T-helper 2 cell treated with Interferon-gamma antibody and Interleukin-4, amounts not matched to agents 5 μg/mL and 100 μg/mL, for 36 hours (primary cell): ENCODE measurements at regions not wholly inside any gene's neighbourhood (a gene's known extent, or its start where the extent isn't known, plus 50 kb on each side); places are given as distances from the start of the nearest gene placed in this dataset.
A peak's percentile ranks its signal among the peaks of the same experiment; 100 is the strongest.

Source experiments
- DNase-seq: peaks from one replicate; pipeline ENCODE4 v3.0.0; 2021; ENCODE audit warnings: low spot score
- H3K27ac Mint-ChIP-seq: one replicate; pipeline ENCODE4 v1.8.0; 2021; ENCODE audit warnings: mild to moderate bottlenecking, mixed read lengths
- H3K27me3 Mint-ChIP-seq: one replicate; pipeline ENCODE4 v1.8.0; 2021; ENCODE audit warnings: low read depth, mixed read lengths
- H3K36me3 Mint-ChIP-seq: one replicate; pipeline ENCODE4 v1.8.0; 2021; ENCODE audit warnings: low read depth, mixed read lengths
- H3K4me1 Mint-ChIP-seq: one replicate; pipeline ENCODE4 v1.8.0; 2021; ENCODE audit warnings: low read depth, mixed read lengths
- H3K4me3 Mint-ChIP-seq: one replicate; pipeline ENCODE4 v1.8.0; 2022; ENCODE audit warnings: mild to moderate bottlenecking, moderate library complexity, mixed read lengths
- H3K9me3 Mint-ChIP-seq: one replicate; pipeline ENCODE4 v1.8.0; 2021; ENCODE audit warnings: mixed read lengths

- DNase-seq: no peak
- H3K27me3 Mint-ChIP-seq: peaks cover 6% of the 10 kb centered on the region
- no peaks in the 10 kb centered on the region for H3K9me3 Mint-ChIP-seq
- H3K36me3 Mint-ChIP-seq: no peaks in the 10 kb centered on the region
- H3K27ac Mint-ChIP-seq: no peak overlapping the region
- H3K4me1 Mint-ChIP-seq: no peaks in the 10 kb centered on the region
- H3K4me3 Mint-ChIP-seq: no peak overlapping the region
Measured at GRCh38 chr18:8977701-8978100, 124.8 kb upstream of the NDUFV2 start.

- H3K4me3 Mint-ChIP-seq: no peak overlapping the region
- no peak overlapping the region for H3K27ac Mint-ChIP-seq
- peaks cover 6% of the 10 kb centered on the region for H3K27me3 Mint-ChIP-seq
- no peaks in the 10 kb centered on the region for H3K36me3 Mint-ChIP-seq
- no peaks in the 10 kb centered on the region for H3K4me1 Mint-ChIP-seq
- H3K9me3 Mint-ChIP-seq: no peaks in the 10 kb centered on the region
- DNase-seq: no peak
Measured at GRCh38 chr18:8978394-8978793, 124.1 kb upstream of the NDUFV2 start.

GRCh38 chr18:8979258-8979988, 123.1 kb upstream of the NDUFV2 start:
- no peak overlapping the region for H3K4me3 Mint-ChIP-seq
- no peak for DNase-seq
- no peaks in the 10 kb centered on the region for H3K4me1 Mint-ChIP-seq
- no peak overlapping the region for H3K27ac Mint-ChIP-seq
- peaks cover 6% of the 10 kb centered on the region for H3K27me3 Mint-ChIP-seq
- no peaks in the 10 kb centered on the region for H3K36me3 Mint-ChIP-seq
- no peaks in the 10 kb centered on the region for H3K9me3 Mint-ChIP-seq

- Mint-ChIP-seq H3K36me3 (no peaks in the 10 kb centered on the region), H3K27me3 (peaks cover 6% of the 10 kb centered on the region), H3K27ac (no peak overlapping the region), H3K4me1 (no peaks in the 10 kb centered on the region), H3K9me3 (no peaks in the 10 kb centered on the region), H3K4me3 (no peak overlapping the region)
- no peak for DNase-seq
Measured at GRCh38 chr18:8980496-8980895, 122.0 kb upstream of the NDUFV2 start.

GRCh38 chr18:8980918-8981317, 121.6 kb upstream of the NDUFV2 start:
- H3K27ac Mint-ChIP-seq: no peak overlapping the region
- no peaks in the 10 kb centered on the region for H3K9me3 Mint-ChIP-seq
- peaks cover 6% of the 10 kb centered on the region for H3K27me3 Mint-ChIP-seq
- H3K36me3 Mint-ChIP-seq: no peaks in the 10 kb centered on the region
- H3K4me3 Mint-ChIP-seq: no peak overlapping the region
- H3K4me1 Mint-ChIP-seq: no peaks in the 10 kb centered on the region
- DNase-seq: no peak

GRCh38 chr18:8982416-8983183, 119.9 kb upstream of the NDUFV2 start:
- no peak overlapping the region for H3K27ac Mint-ChIP-seq
- no peaks in the 10 kb centered on the region for H3K36me3 Mint-ChIP-seq
- H3K4me1 Mint-ChIP-seq: no peaks in the 10 kb centered on the region
- no peaks in the 10 kb centered on the region for H3K9me3 Mint-ChIP-seq
- peaks cover 2% of the 10 kb centered on the region for H3K27me3 Mint-ChIP-seq
- no peak for DNase-seq
- H3K4me3 Mint-ChIP-seq: no peak overlapping the region

- Mint-ChIP-seq H3K9me3 (no peaks in the 10 kb centered on the region), H3K4me1 (no peaks in the 10 kb centered on the region), H3K4me3 (no peak overlapping the region), H3K36me3 (no peaks in the 10 kb centered on the region), H3K27me3 (peaks cover 2% of the 10 kb centered on the region), H3K27ac (no peak overlapping the region)
- DNase-seq: no peak
Measured at GRCh38 chr18:8983195-8983594, 119.3 kb upstream of the NDUFV2 start.

GRCh38 chr18:8984131-8984721, 118.3 kb upstream of the NDUFV2 start:
- Mint-ChIP-seq H3K4me3 (no peak overlapping the region), H3K27me3 (no peaks in the 10 kb centered on the region), H3K4me1 (no peaks in the 10 kb centered on the region), H3K9me3 (no peaks in the 10 kb centered on the region), H3K27ac (no peak overlapping the region), H3K36me3 (no peaks in the 10 kb centered on the region)
- DNase-seq: no peak

GRCh38 chr18:8987241-8987640, 115.3 kb upstream of the NDUFV2 start:
- H3K4me3 Mint-ChIP-seq: no peak overlapping the region
- no peak overlapping the region for H3K27ac Mint-ChIP-seq
- DNase-seq: no peak
- H3K27me3 Mint-ChIP-seq: no peaks in the 10 kb centered on the region
- no peaks in the 10 kb centered on the region for H3K4me1 Mint-ChIP-seq
- H3K36me3 Mint-ChIP-seq: no peaks in the 10 kb centered on the region
- H3K9me3 Mint-ChIP-seq: no peaks in the 10 kb centered on the region

- no peaks in the 10 kb centered on the region for H3K27me3 Mint-ChIP-seq
- no peaks in the 10 kb centered on the region for H3K9me3 Mint-ChIP-seq
- H3K36me3 Mint-ChIP-seq: no peaks in the 10 kb centered on the region
- H3K4me3 Mint-ChIP-seq: no peak overlapping the region
- DNase-seq: peak; percentile 18
- no peak overlapping the region for H3K27ac Mint-ChIP-seq
- H3K4me1 Mint-ChIP-seq: no peaks in the 10 kb centered on the region
Measured at GRCh38 chr18:8988260-8988871, 114.1 kb upstream of the NDUFV2 start.

GRCh38 chr18:8989017-8989416, 113.5 kb upstream of the NDUFV2 start:
- Mint-ChIP-seq H3K9me3 (no peaks in the 10 kb centered on the region), H3K4me1 (no peaks in the 10 kb centered on the region), H3K4me3 (no peak overlapping the region), H3K36me3 (no peaks in the 10 kb centered on the region), H3K27ac (no peak overlapping the region), H3K27me3 (no peaks in the 10 kb centered on the region)
- no peak for DNase-seq

- H3K27ac Mint-ChIP-seq: no peak overlapping the region
- DNase-seq: no peak
- no peaks in the 10 kb centered on the region for H3K36me3 Mint-ChIP-seq
- H3K4me1 Mint-ChIP-seq: no peaks in the 10 kb centered on the region
- no peaks in the 10 kb centered on the region for H3K9me3 Mint-ChIP-seq
- H3K27me3 Mint-ChIP-seq: no peaks in the 10 kb centered on the region
- H3K4me3 Mint-ChIP-seq: no peak overlapping the region
Measured at GRCh38 chr18:8989855-8990254, 112.6 kb upstream of the NDUFV2 start.

GRCh38 chr18:8990276-8991031, 112.0 kb upstream of the NDUFV2 start:
- no peaks in the 10 kb centered on the region for H3K4me1 Mint-ChIP-seq
- DNase-seq: no peak
- H3K4me3 Mint-ChIP-seq: no peak overlapping the region
- no peak overlapping the region for H3K27ac Mint-ChIP-seq
- no peaks in the 10 kb centered on the region for H3K9me3 Mint-ChIP-seq
- H3K27me3 Mint-ChIP-seq: no peaks in the 10 kb centered on the region
- no peaks in the 10 kb centered on the region for H3K36me3 Mint-ChIP-seq
